ENCODE measurements at regions not wholly inside any gene's neighbourhood (a gene's known extent, or its start where the extent isn't known, plus 50 kb on each side); places are given as distances from the start of the nearest gene placed in this dataset.

DNA sequence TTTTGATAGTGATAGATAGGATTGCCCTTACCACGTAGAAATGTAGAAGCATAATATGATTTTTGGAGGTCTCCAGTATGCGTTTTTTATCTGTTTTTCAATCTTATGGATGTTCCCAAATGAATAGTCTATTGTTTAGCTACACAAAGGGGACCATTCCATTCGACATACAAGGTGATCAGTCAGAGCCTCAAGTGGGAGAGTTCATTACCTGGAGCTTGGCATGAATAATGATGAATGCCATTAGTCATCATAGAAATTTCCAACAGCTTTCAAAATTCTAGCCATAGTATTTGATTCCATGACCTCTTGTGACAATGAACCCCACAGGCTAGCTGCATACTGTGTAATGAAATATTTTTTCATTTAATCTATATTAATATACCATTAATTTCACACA, 123.6 kb downstream of the PDHA2 start:
- H3K9ac ChIP-seq (ENCODE audit: low read depth, low read length), result no peak overlapping the region
- no peak overlapping the region for H2AFZ ChIP-seq (replicated peaks; ENCODE audit: low read length, poor library complexity)
- no CpG with 5 or more reads among the region's 3 CpGs for WGBS, 2 experiments (ENCODE audit: extremely low coverage in 2 of 2, insufficient read length in 1 of 2)
- H3K18ac ChIP-seq (ENCODE audit: low read depth, low read length), result no peak overlapping the region
- no peaks in the 10 kb centered on the region for H3K4me1 ChIP-seq (ENCODE audit: control insufficient read depth, insufficient read depth, low read length)
- CTCF ChIA-PET, result no interaction called here
- no peak overlapping the region for H4K5ac ChIP-seq (ENCODE audit: low read depth, low read length)
- H4K20me1 ChIP-seq (ENCODE audit: insufficient read depth, low read length), result no peaks in the 10 kb centered on the region
- no peaks in the 10 kb centered on the region for H3K27me3 ChIP-seq (ENCODE audit: control insufficient read depth, insufficient read depth, low read length)
- H4K91ac ChIP-seq (ENCODE audit: insufficient read depth, low read depth, low read length), result no peak overlapping the region
- no peak for TF ChIP-seq SMC3 (IDR thresholded peaks at IDR 0.05; ENCODE audit: low read depth, low read length)
- TF ChIP-seq, protein P1, sequence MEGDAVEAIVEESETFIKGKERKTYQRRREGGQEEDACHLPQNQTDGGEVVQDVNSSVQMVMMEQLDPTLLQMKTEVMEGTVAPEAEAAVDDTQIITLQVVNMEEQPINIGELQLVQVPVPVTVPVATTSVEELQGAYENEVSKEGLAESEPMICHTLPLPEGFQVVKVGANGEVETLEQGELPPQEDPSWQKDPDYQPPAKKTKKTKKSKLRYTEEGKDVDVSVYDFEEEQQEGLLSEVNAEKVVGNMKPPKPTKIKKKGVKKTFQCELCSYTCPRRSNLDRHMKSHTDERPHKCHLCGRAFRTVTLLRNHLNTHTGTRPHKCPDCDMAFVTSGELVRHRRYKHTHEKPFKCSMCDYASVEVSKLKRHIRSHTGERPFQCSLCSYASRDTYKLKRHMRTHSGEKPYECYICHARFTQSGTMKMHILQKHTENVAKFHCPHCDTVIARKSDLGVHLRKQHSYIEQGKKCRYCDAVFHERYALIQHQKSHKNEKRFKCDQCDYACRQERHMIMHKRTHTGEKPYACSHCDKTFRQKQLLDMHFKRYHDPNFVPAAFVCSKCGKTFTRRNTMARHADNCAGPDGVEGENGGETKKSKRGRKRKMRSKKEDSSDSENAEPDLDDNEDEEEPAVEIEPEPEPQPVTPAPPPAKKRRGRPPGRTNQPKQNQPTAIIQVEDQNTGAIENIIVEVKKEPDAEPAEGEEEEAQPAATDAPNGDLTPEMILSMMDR (conservative IDR thresholded peaks at IDR 0.05; ENCODE audit: low read depth, low read length), result no peak
- no peak for TF ChIP-seq RAD21 (IDR thresholded peaks at IDR 0.05; ENCODE audit: low read length)
- TF ChIP-seq CHD1 (IDR thresholded peaks at IDR 0.05; ENCODE audit: low read depth, low read length), result no peak
- TF ChIP-seq, protein P2, sequence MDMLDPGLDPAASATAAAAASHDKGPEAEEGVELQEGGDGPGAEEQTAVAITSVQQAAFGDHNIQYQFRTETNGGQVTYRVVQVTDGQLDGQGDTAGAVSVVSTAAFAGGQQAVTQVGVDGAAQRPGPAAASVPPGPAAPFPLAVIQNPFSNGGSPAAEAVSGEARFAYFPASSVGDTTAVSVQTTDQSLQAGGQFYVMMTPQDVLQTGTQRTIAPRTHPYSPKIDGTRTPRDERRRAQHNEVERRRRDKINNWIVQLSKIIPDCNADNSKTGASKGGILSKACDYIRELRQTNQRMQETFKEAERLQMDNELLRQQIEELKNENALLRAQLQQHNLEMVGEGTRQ (IDR thresholded peaks at IDR 0.05; ENCODE audit: low read depth, low read length), result no peak
- no peaks in the 10 kb centered on the region for H3K36me3 ChIP-seq (ENCODE audit: control insufficient read depth, insufficient read depth, low read length)
- no peak overlapping the region for H3K56ac ChIP-seq (ENCODE audit: extremely low read depth, insufficient read depth, low read length)
- no peak overlapping the region for H4K8ac ChIP-seq (ENCODE audit: low read depth in 2 of 2, low read length in 2 of 2)
- ATAC-seq (ENCODE audit: low read depth), result no peak
- intact Hi-C loops (cut with micrococcal nuclease), result no loop called here
- POLR2A ChIA-PET (ENCODE audit: unreplicated experiment), result no interaction called here
- H2BK5ac ChIP-seq (ENCODE audit: low read depth, low read length, poor library complexity, severe bottlenecking), result no peak overlapping the region
- no peak overlapping the region for H3K4ac ChIP-seq (ENCODE audit: low read depth, low read length)
- H3K79me1 ChIP-seq (ENCODE audit: low read depth in 1 of 2, low read length in 2 of 2), result no peaks in the 10 kb centered on the region
- H3K27ac ChIP-seq (ENCODE audit: insufficient read depth, low read length), result no peak overlapping the region
- no peak overlapping the region for H3K23ac ChIP-seq (ENCODE audit: low read depth, low read length)
- peaks cover 3% of the 10 kb centered on the region; the same call in 1 of the 2 replicates for H3K9me3 ChIP-seq (ENCODE audit: control insufficient read depth, insufficient read depth, low read length)
- H2BK15ac ChIP-seq (ENCODE audit: low read depth, low read length), result no peak overlapping the region
- BruUV-seq (replicated peaks), result no TSS peak
- no peak overlapping the region for H2BK120ac ChIP-seq (ENCODE audit: low read depth, low read length)
- no peaks in the 10 kb centered on the region for H3K9me1 ChIP-seq (ENCODE audit: insufficient read depth, low read length)
- no peak overlapping the region for H3K14ac ChIP-seq (replicated peaks; ENCODE audit: low read depth, low read length)
- H2AK5ac ChIP-seq (ENCODE audit: low read depth, low read length), result no peak overlapping the region
- H3K4me2 ChIP-seq (ENCODE audit: low read depth, low read length), result no peak overlapping the region
- no peak overlapping the region for H2BK20ac ChIP-seq (ENCODE audit: low read depth, low read length)
- in situ Hi-C loops (cut with MboI; ENCODE audit: low sequenced_read_pairs), result no loop called here
- DNase-seq, result no peak
- no peak overlapping the region for H3K4me3 ChIP-seq (ENCODE audit: insufficient read depth, low read depth, low read length)
- H2AK9ac ChIP-seq (replicated peaks; ENCODE audit: low read depth, low read length, poor library complexity), result no peak overlapping the region
- dilution Hi-C loops (cut with HindIII; ENCODE audit: low sequenced_read_pairs, unreplicated experiment), result no loop called here
